SU-DHL-6 (cell line): ENCODE measurements at regions not wholly inside any gene's neighbourhood (a gene's known extent, or its start where the extent isn't known, plus 50 kb on each side); places are given as distances from the start of the nearest gene placed in this dataset.

ENCODE experiments used
- CTCF ChIP-seq: fragments of 200-600 bp; sonication (generic); IDR thresholded peaks from one replicate; pipeline ENCODE4 v1.5.1; 2017; ENCODE audit warnings: antibody characterized with exemption, mild to moderate bottlenecking, low read length, moderate library complexity; ENCODE audit not compliant: insufficient read depth, poor library complexity, severe bottlenecking
- EZH2phosphoT487 ChIP-seq: fragments of 200-600 bp; sonication (generic), shearing (Covaris generic); conservative IDR thresholded peaks from 2 replicates; pipeline ENCODE4 v1.6.1; 2018; ENCODE audit warnings: mild to moderate bottlenecking, antibody characterized with exemption, low read length, moderate library complexity, mixed read lengths

- TF ChIP-seq CTCF (no peak), EZH2phosphoT487 (no peak)
Measured at GRCh38 chr2:138359532-138359931, 142.0 kb upstream of the SPOPL start.
